Mesenchymal stem cell (in vitro differentiated cells and primary cell): ENCODE measurements at regions not wholly inside any gene's neighbourhood (a gene's known extent, or its start where the extent isn't known, plus 50 kb on each side); places are given as distances from the start of the nearest gene placed in this dataset.
A peak's percentile ranks its signal among the peaks of the same experiment; 100 is the strongest.

ENCODE experiments used
- DNase-seq: peaks from one replicate; pipeline ENCODE4 v3.0.0-alpha.2; 2013
- H2AFZ ChIP-seq: one replicate; pipeline ENCODE4 v1.6.1; 2013; ENCODE audit warnings: low read depth, mild to moderate bottlenecking, control low read depth, inconsistent platforms, low read length, moderate library complexity
- H2AK5ac ChIP-seq: 2 replicates; pipeline ENCODE4 v1.6.1; 2013; ENCODE audit warnings: low read length, moderate library complexity, mild to moderate bottlenecking, inconsistent platforms; ENCODE audit not compliant: severe bottlenecking
- H2BK120ac ChIP-seq: one replicate; pipeline ENCODE4 v1.6.1; 2013; ENCODE audit warnings: low read depth, mild to moderate bottlenecking, inconsistent platforms, low read length, moderate library complexity
- H2BK12ac ChIP-seq, 2 experiments: one replicate each; pipeline ENCODE4 v1.6.1; 2013; ENCODE audit warnings: inconsistent platforms in 2 of 2, low read length in 2 of 2, mild to moderate bottlenecking in 2 of 2, moderate library complexity in 2 of 2, control low read depth in 1 of 2
- H2BK15ac ChIP-seq: one replicate; pipeline ENCODE4 v1.6.1; 2013; ENCODE audit warnings: mild to moderate bottlenecking, low read depth, inconsistent platforms; ENCODE audit not compliant: poor library complexity, severe bottlenecking
- H2BK5ac ChIP-seq: 2 replicates; pipeline ENCODE4 v1.6.1; 2013; ENCODE audit warnings: low read depth, mild to moderate bottlenecking, low read length, control low read depth, inconsistent platforms; ENCODE audit not compliant: poor library complexity, severe bottlenecking
- H3K14ac ChIP-seq, 2 experiments: one replicate each; pipeline ENCODE4 v1.6.1; 2013; ENCODE audit warnings: inconsistent platforms in 2 of 2, low read length in 2 of 2, control low read depth in 1 of 2, mild to moderate bottlenecking in 1 of 2, moderate library complexity in 1 of 2
- H3K18ac ChIP-seq, 2 experiments: one replicate each; pipeline ENCODE4 v1.6.1; 2013; ENCODE audit warnings: inconsistent platforms in 2 of 2, low read length in 2 of 2, control low read depth in 1 of 2, low read depth in 1 of 2, mild to moderate bottlenecking in 1 of 2
- H3K23ac ChIP-seq, 2 experiments: one replicate each; pipeline ENCODE4 v1.6.1; 2013; ENCODE audit warnings: inconsistent platforms in 2 of 2, low read length in 2 of 2, mild to moderate bottlenecking in 2 of 2, moderate library complexity in 2 of 2, control low read depth in 1 of 2
- H3K27ac ChIP-seq: 2 replicates; pipeline ENCODE4 v1.5.1; 2013; ENCODE audit warnings: mild to moderate bottlenecking, moderate library complexity, low read length, control low read depth, inconsistent platforms; ENCODE audit not compliant: poor library complexity, severe bottlenecking
- H3K27me3 ChIP-seq, 2 experiments: 2 replicates each; pipeline versions ENCODE4 v1.6.1 to v1.7.0; 2013; ENCODE audit warnings: low read length in 2 of 2, mild to moderate bottlenecking in 2 of 2, moderate library complexity in 2 of 2, control low read depth in 1 of 2, inconsistent platforms in 1 of 2; ENCODE audit not compliant: control insufficient read depth in 1 of 2, insufficient read depth in 1 of 2
- H3K36me3 ChIP-seq, 2 experiments: 2 replicates each; pipeline versions ENCODE4 v1.6.1 to v1.7.0; 2013; ENCODE audit warnings: low read length in 2 of 2, control low read depth in 1 of 2, inconsistent platforms in 1 of 2, low read depth in 1 of 2, mild to moderate bottlenecking in 1 of 2; ENCODE audit not compliant: insufficient read depth in 2 of 2, control insufficient read depth in 1 of 2
- H3K4ac ChIP-seq, 2 experiments: one replicate each; pipeline ENCODE4 v1.6.1; 2013; ENCODE audit warnings: inconsistent platforms in 2 of 2, low read length in 2 of 2, mild to moderate bottlenecking in 2 of 2, moderate library complexity in 2 of 2, control low read depth in 1 of 2, low read depth in 1 of 2
- H3K4me1 ChIP-seq: 2 replicates; pipeline ENCODE4 v1.6.1; 2013; ENCODE audit warnings: low read depth, low read length, control low read depth; ENCODE audit not compliant: control insufficient read depth, insufficient read depth
- H3K4me2 ChIP-seq: 2 replicates; pipeline ENCODE4 v1.6.1; 2013; ENCODE audit warnings: low read length, mild to moderate bottlenecking, inconsistent platforms; ENCODE audit not compliant: poor library complexity, severe bottlenecking
- H3K4me3 ChIP-seq, 2 experiments: 2 replicates each; pipeline versions ENCODE4 v1.5.1 to v1.7.0; 2013; ENCODE audit warnings: low read length in 2 of 2, mild to moderate bottlenecking in 2 of 2, control low read depth in 1 of 2, low read depth in 1 of 2; ENCODE audit not compliant: insufficient read depth in 1 of 2
- H3K79me1 ChIP-seq: replicated peaks from 2 replicates; pipeline ENCODE4 v1.6.1; 2013; ENCODE audit warnings: mild to moderate bottlenecking, control low read depth, low read length, inconsistent platforms; ENCODE audit not compliant: poor library complexity, severe bottlenecking
- H3K9ac ChIP-seq: 2 replicates; pipeline ENCODE4 v1.7.0; 2013; ENCODE audit warnings: mild to moderate bottlenecking, low read length, moderate library complexity
- H3K9me3 ChIP-seq: 2 replicates; pipeline ENCODE4 v1.7.0; 2013; ENCODE audit warnings: mild to moderate bottlenecking, low read length; ENCODE audit not compliant: control insufficient read depth
- H4K8ac ChIP-seq: one replicate; pipeline ENCODE4 v1.6.1; 2013; ENCODE audit warnings: inconsistent platforms, mild to moderate bottlenecking, low read length, moderate library complexity
- H4K91ac ChIP-seq: one replicate; pipeline ENCODE4 v1.6.1; 2013; ENCODE audit warnings: mild to moderate bottlenecking, low read length, inconsistent platforms
- WGBS: methylation state at CpG from one replicate; pipeline ENCODE4 v1.1.7; 2013; ENCODE audit warnings: mixed read lengths; 5-methylcytosine and 5-hydroxymethylcytosine counted together

DNA sequence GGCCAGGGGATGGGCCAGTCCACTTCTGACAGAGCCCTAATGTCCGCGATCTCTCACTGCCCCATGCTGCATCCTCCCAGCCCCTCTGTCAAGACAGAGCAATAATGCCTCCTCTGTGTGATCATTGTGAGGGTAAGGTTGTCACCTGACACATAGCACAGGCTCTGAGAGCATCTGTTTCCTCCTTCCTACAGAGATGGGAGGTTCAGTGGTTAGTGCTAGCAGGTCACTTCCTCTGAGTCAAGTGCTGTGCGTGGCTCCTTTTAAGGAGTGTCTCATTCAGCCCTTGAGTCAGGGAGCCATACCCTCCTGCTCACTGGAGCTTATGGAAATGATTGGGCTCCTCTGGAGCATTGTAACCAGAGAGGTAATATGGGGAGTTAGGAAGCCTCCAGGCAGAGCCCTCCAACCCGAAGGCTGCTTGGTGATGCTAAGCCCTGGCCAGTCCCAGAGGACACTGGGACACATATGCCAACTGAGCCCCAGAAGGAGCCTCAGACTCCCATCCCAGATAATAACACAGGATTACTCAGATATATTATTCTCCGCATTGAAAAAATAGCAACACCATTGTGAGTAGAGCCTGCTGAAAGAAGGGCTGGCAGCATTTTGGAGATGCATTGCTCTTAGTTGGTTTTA, 189.0 kb downstream of the GALNT1 start:
- no peak overlapping the region for H3K23ac ChIP-seq
- H3K36me3 ChIP-seq: no peaks in the 10 kb centered on the region
- H4K91ac ChIP-seq: no peak overlapping the region
- H3K27ac ChIP-seq: no peak overlapping the region
- H3K18ac ChIP-seq: no peak overlapping the region
- no peaks in the 10 kb centered on the region for H3K9me3 ChIP-seq
- no peak overlapping the region for H3K4ac ChIP-seq
- H2BK5ac ChIP-seq: no peak overlapping the region
- no peaks in the 10 kb centered on the region for H3K79me1 ChIP-seq
- peaks cover 5 to 14% of the 10 kb centered on the region in 2 experiments for H3K27me3 ChIP-seq
- no peak overlapping the region for H2BK120ac ChIP-seq
- H4K8ac ChIP-seq: no peak overlapping the region
- H2BK15ac ChIP-seq: no peak overlapping the region
- H3K9ac ChIP-seq: no peak overlapping the region
- no peak overlapping the region for H3K4me3 ChIP-seq
- DNase-seq: no peak
- H3K14ac ChIP-seq: no peak overlapping the region
- H3K4me1 ChIP-seq: no peaks in the 10 kb centered on the region
- H2BK12ac ChIP-seq: no peak overlapping the region
- no peak overlapping the region for H2AFZ ChIP-seq
- 69% methylated on average over 3 of the region's 5 CpGs for WGBS
- no peak overlapping the region for H3K4me2 ChIP-seq
- no peak overlapping the region for H2AK5ac ChIP-seq

- Histone ChIP-seq H3K4ac (no peak overlapping the region), H3K18ac (no peak overlapping the region), H3K27ac (no peak overlapping the region), H3K4me3 (no peak overlapping the region), H3K23ac (no peak overlapping the region), H2BK15ac (peak overlapping the region; percentile 20), H4K8ac (no peak overlapping the region), H3K36me3 (no peaks in the 10 kb centered on the region), H3K9ac (no peak overlapping the region), H2AK5ac (no peak overlapping the region), H2AFZ (no peak overlapping the region), H3K4me2 (no peak overlapping the region), H3K27me3 (peaks cover 5 to 14% of the 10 kb centered on the region in 2 experiments), H2BK120ac (no peak overlapping the region), H2BK12ac (no peak overlapping the region), H3K14ac (no peak overlapping the region), H3K9me3 (no peaks in the 10 kb centered on the region), H3K4me1 (no peaks in the 10 kb centered on the region), H4K91ac (no peak overlapping the region), H3K79me1 (no peaks in the 10 kb centered on the region), H2BK5ac (no peak overlapping the region)
- 65% methylated on average over 4 of the region's 4 CpGs for WGBS
- no peak for DNase-seq
These were observed 189.6 kb downstream of the GALNT1 start for GRCh38 chr18:35771172-35771571.

DNA sequence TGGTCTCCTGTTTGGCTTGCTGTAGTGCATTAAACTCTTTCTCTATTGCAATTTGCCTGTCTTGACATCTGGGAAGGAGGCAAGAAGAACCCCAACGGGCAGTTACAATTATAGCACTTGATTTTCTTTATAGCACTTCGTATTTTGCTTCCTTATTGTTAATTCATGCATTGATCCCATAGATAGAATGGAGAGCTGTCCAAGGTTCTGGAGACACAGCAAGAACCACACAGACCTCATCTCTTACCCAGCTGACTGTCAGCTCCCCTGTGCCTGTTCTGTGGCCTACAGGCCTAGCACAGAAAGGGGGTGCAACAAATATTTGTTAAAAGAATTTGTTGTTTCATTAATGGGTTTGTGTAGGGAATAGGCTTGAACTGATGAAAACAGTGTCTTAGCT, 194.3 kb downstream of the GALNT1 start:
- Histone ChIP-seq H3K4me2 (no peak overlapping the region), H2BK5ac (no peak overlapping the region), H3K9me3 (no peaks in the 10 kb centered on the region), H3K36me3 (no peaks in the 10 kb centered on the region), H3K9ac (no peak overlapping the region), H2BK120ac (no peak overlapping the region), H3K14ac (no peak overlapping the region), H4K8ac (no peak overlapping the region), H3K27me3 (peaks cover 5 to 29% of the 10 kb centered on the region in 2 experiments), H2AFZ (no peak overlapping the region), H2BK12ac (no peak overlapping the region), H2AK5ac (no peak overlapping the region), H3K18ac (no peak overlapping the region), H3K27ac (no peak overlapping the region), H3K4ac (no peak overlapping the region), H3K79me1 (no peaks in the 10 kb centered on the region), H2BK15ac (no peak overlapping the region), H3K23ac (no peak overlapping the region), H4K91ac (no peak overlapping the region), H3K4me3 (no peak overlapping the region), H3K4me1 (no peaks in the 10 kb centered on the region)
- whole genome bisulfite sequencing: 73% methylated on average over 2 of the region's 2 CpGs
- DNase-seq: peak; percentile 20

DNA sequence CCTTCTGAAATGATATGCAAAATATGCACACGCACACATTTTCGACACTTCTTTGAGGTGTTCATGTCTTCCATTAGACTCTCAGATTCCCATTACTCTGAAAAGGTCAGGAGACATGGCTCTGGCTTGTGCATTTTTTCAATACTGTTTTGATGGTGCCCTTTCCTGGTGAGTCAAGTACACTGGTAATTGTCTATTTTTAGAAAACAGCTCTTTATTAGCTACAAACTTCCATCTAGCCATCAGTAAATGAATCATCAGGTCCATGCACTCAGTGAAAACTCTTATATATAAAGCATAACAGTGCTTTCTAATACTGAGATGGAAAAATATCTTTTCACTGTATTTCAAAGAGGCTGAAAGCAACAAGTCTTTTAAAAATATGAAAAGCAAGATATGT, 194.9 kb downstream of the GALNT1 start:
- DNase-seq: peak; percentile 7
- WGBS: 90% methylated on average over 2 of the region's 2 CpGs
- H4K8ac ChIP-seq: no peak overlapping the region

More for the DNA sequence above, 194.9 kb downstream of the GALNT1 start:
- H2AK5ac ChIP-seq: no peak overlapping the region
- H2AFZ ChIP-seq: no peak overlapping the region
- H2BK5ac ChIP-seq: no peak overlapping the region
- H3K4me3 ChIP-seq: no peak overlapping the region
- H3K23ac ChIP-seq: no peak overlapping the region
- H3K4ac ChIP-seq: no peak overlapping the region
- no peak overlapping the region for H2BK120ac ChIP-seq
- no peak overlapping the region for H3K18ac ChIP-seq
- no peaks in the 10 kb centered on the region for H3K4me1 ChIP-seq
- H3K27ac ChIP-seq: no peak overlapping the region
- peaks cover 5 to 35% of the 10 kb centered on the region in 2 experiments for H3K27me3 ChIP-seq
- no peaks in the 10 kb centered on the region for H3K79me1 ChIP-seq
- H2BK12ac ChIP-seq: no peak overlapping the region
- H3K9ac ChIP-seq: no peak overlapping the region
- H3K4me2 ChIP-seq: no peak overlapping the region
- no peaks in the 10 kb centered on the region for H3K9me3 ChIP-seq
- no peak overlapping the region for H3K14ac ChIP-seq
- no peak overlapping the region for H4K91ac ChIP-seq
- H3K36me3 ChIP-seq: no peaks in the 10 kb centered on the region
- H2BK15ac ChIP-seq: no peak overlapping the region
